H1 (cell line): ENCODE measurements at regions not wholly inside any gene's neighbourhood (a gene's known extent, or its start where the extent isn't known, plus 50 kb on each side); places are given as distances from the start of the nearest gene placed in this dataset.

Source experiments
- CHD7 ChIP-seq: fragments of 300-600 bp; sonication (generic); IDR thresholded peaks from 2 replicates; pipeline ENCODE4 v1.7.1; 2012; ENCODE audit warnings: low read length, moderate library complexity, mild to moderate bottlenecking, inconsistent platforms; ENCODE audit not compliant: insufficient replicate concordance

- no peak for TF ChIP-seq CHD7
Observed at GRCh38 chr12:124515981-124516380, 51.4 kb downstream of the NCOR2 start (continued).
